Hepatocyte (in vitro differentiated cells): ENCODE measurements at regions not wholly inside any gene's neighbourhood (a gene's known extent, or its start where the extent isn't known, plus 50 kb on each side); places are given as distances from the start of the nearest gene placed in this dataset.

Experiments
- EZH2 ChIP-seq: fragments of 200-600 bp; sonication (generic); IDR thresholded peaks from 2 replicates; pipeline ENCODE4 v1.6.1; 2016; ENCODE audit warnings: antibody characterized with exemption, mild to moderate bottlenecking, borderline replicate concordance
- EZH2phosphoT487 ChIP-seq: fragments of 200-600 bp; sonication (generic); IDR thresholded peaks from one replicate; pipeline ENCODE4 v1.6.1; 2018; ENCODE audit warnings: antibody characterized with exemption, mild to moderate bottlenecking, low read depth, moderate library complexity; ENCODE audit not compliant: unreplicated experiment, severe bottlenecking
- TF ChIP-seq, protein P1 (sequence below): fragments of 200-600 bp; sonication (generic); IDR thresholded peaks from 2 replicates; pipeline ENCODE4 v1.5.1; 2016; ENCODE audit warnings: antibody characterized with exemption, mild to moderate bottlenecking; ENCODE audit not compliant: poor library complexity

- no peak for TF ChIP-seq EZH2
- TF ChIP-seq, protein P1, sequence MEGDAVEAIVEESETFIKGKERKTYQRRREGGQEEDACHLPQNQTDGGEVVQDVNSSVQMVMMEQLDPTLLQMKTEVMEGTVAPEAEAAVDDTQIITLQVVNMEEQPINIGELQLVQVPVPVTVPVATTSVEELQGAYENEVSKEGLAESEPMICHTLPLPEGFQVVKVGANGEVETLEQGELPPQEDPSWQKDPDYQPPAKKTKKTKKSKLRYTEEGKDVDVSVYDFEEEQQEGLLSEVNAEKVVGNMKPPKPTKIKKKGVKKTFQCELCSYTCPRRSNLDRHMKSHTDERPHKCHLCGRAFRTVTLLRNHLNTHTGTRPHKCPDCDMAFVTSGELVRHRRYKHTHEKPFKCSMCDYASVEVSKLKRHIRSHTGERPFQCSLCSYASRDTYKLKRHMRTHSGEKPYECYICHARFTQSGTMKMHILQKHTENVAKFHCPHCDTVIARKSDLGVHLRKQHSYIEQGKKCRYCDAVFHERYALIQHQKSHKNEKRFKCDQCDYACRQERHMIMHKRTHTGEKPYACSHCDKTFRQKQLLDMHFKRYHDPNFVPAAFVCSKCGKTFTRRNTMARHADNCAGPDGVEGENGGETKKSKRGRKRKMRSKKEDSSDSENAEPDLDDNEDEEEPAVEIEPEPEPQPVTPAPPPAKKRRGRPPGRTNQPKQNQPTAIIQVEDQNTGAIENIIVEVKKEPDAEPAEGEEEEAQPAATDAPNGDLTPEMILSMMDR = no peak
- no peak for TF ChIP-seq EZH2phosphoT487
Measured at GRCh38 chr14:51527073-51527472, 124.6 kb upstream of the FRMD6 start.
